Hepatocyte (in vitro differentiated cells): ENCODE measurements at regions not wholly inside any gene's neighbourhood (a gene's known extent, or its start where the extent isn't known, plus 50 kb on each side); places are given as distances from the start of the nearest gene placed in this dataset.

Experiments
- CTCF ChIP-seq: fragments of 200-600 bp; sonication (generic); IDR thresholded peaks from 2 replicates; pipeline ENCODE4 v1.5.1; 2016; ENCODE audit warnings: antibody characterized with exemption, mild to moderate bottlenecking; ENCODE audit not compliant: poor library complexity
- EZH2 ChIP-seq: fragments of 200-600 bp; sonication (generic); IDR thresholded peaks from 2 replicates; pipeline ENCODE4 v1.6.1; 2016; ENCODE audit warnings: antibody characterized with exemption, mild to moderate bottlenecking, borderline replicate concordance
- EZH2phosphoT487 ChIP-seq: fragments of 200-600 bp; sonication (generic); IDR thresholded peaks from one replicate; pipeline ENCODE4 v1.6.1; 2018; ENCODE audit warnings: antibody characterized with exemption, mild to moderate bottlenecking, low read depth, moderate library complexity; ENCODE audit not compliant: unreplicated experiment, severe bottlenecking

DNA sequence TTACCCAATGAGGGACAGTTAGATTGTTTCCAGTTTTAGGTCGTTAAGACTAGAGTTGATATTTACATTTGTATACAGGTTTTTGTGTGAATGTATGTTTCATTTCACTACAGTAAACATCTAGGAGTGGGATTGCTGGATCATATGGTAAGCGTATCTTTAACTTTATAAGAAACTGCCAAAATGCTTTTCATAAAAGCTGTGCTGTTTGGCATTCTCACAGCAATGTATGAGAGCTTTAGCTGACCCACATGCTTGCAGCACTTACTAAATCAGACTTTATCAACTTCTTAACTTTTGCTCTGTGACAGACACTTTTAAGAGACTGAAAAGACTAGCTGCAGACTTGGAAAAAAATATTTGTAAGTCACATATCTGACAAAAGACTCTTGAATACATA is 262.5 kb upstream of the PELI2 start:
- TF ChIP-seq CTCF (no peak), EZH2phosphoT487 (no peak), EZH2 (no peak)
